CD4-positive, alpha-beta T cell treated with Interleukin-1 beta for 1 hour (primary cell): ENCODE measurements at regions not wholly inside any gene's neighbourhood (a gene's known extent, or its start where the extent isn't known, plus 50 kb on each side); places are given as distances from the start of the nearest gene placed in this dataset.

ENCODE experiments used
- DNase-seq, 2 donors: peaks; one replicate each; pipeline ENCODE4 v3.0.0-alpha.2; 2020 to 2022

GRCh38 chr13:79803989-79804388 is 323.0 kb downstream of the NDFIP2 start:
- DNase-seq: no peak

- DNase-seq: no peak
These were observed 322.3 kb downstream of the NDFIP2 start for GRCh38 chr13:79803296-79803695.

DNA sequence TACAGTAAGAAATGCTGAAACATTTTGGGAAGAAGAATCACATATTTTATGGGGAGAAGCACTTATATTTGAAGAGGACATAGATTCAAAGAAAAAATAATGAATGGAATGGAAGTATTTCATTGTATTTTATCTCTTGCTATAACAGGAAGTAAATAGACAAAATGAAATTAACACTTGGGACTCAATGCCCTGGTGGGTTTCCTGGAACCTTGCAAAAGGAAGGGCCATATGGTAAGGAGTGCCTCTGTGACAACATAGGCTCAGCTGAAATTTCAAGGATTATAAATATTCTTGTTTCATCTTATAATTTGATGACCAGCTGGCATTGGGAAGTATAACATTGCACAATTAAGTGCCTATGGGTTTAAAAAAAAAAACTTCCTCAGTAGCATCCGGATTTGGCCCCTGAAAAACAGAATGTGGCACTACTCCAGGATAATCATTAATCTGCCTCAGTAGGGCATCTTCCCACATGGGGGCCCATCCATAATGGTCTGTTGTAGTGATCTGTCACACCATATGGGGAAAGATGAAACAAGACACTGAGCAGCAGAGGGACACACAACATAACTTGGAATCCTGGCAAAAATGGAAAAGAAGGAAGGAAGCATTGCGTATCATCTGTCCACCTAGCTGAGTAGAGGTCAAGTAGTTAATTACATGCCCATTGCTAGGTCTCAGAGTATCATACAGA is 321.6 kb downstream of the NDFIP2 start:
- DNase-seq: no peak

GRCh38 chr13:79799059-79799867 is 318.3 kb downstream of the NDFIP2 start:
- no peak for DNase-seq

DNA sequence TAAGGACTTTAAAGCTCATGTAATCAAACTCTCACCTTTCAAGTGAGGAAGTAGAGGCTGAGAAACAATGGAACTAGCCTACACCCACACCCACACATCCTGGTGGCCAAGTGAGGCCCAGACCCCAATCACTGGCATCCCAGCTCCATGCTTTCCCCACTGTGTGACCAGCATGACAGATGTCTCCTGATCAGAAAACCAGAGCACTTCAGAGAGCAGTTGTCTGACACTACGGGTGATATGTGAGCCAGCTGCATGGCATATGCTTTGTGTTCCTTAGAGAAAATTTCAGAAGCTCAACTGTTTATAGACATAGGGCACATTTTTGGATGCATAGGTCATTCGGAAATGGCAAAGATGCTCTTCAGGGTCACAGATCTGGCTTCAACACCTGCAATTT is 315.2 kb downstream of the NDFIP2 start:
- no peak for DNase-seq

DNA sequence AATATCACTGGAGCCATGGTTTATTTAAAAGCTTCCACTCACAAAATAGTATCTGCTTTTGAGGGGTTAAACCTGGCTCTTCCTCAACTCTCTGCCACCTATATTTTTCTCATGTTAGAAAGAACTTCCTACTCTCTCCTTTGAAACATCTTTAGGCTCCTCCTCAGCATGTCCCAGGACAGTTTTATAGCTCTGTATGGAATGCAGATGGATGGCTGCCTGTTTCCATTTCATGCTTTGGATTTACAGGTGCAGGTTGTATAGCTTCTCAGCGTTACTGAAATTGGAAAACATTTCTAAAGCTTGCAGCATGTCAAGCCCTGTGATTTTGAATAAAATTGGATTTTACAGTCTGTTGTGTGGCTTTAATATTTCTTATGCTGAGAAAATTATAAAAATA is 314.0 kb downstream of the NDFIP2 start:
- no peak for DNase-seq

- DNase-seq: no peak
These were observed 311.8 kb downstream of the NDFIP2 start for GRCh38 chr13:79792716-79793115.

GRCh38 chr13:79791471-79792042 is 310.6 kb downstream of the NDFIP2 start:
- no peak for DNase-seq

- no peak for DNase-seq
These were observed 305.2 kb downstream of the NDFIP2 start for GRCh38 chr13:79786176-79786575.

DNA sequence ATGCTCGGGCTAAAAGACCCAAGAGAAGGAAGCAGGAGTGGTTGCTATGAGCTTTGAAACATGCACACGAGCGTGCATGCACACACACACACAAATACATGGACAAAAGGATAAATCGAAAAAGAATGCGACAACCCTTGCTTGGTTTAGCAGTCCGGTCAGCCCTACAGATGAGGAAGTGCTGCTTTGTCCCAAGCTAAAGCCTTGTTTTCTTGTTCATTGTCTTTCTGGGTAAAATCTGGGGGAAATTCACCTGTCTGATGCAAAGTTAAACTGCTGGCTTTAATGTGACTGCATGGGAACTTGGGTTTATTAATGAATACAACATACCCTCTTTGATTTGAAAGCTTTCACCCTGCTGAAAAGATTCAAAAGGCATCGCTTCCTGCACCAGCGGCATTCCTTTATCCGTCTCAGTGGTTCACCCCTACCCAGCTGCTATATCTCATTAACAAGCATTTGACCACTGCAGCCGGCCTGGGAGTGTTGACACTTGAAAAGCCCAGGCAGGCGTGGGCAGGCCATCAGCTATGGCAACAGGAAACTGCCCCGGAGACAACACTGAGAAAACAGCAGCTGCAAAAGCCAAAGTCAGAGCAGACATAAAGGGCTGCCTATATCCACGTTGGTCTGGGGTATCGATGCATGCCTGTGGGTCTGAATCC is 301.7 kb downstream of the NDFIP2 start:
- no peak for DNase-seq

GRCh38 chr13:79781829-79782540 is 301.0 kb downstream of the NDFIP2 start:
- DNase-seq: no peak

DNA sequence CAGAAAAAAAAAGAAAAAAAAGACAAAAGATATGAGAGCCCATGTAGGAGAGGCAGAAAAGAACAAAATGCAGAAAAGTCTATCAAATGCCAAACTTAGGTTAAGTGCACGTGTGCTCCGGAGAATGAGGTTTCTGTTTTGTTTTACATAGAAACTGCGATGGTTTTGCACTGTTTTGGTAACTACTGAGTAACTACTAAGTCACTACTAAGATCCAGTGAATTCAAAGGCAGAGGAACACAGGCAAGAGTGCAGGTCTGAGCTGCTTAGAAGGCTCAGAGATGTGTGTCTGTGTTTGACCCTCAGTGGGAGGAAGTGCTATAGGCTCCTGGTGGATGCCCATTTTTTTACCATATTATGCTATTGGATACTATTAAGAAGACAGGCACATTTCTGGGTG is 299.3 kb downstream of the NDFIP2 start:
- DNase-seq: no peak

- DNase-seq: peak in 1 of 2 donors; percentile 10
These were observed 298.8 kb downstream of the NDFIP2 start for GRCh38 chr13:79779761-79780160.

- no peak for DNase-seq
These were observed 297.9 kb downstream of the NDFIP2 start for GRCh38 chr13:79778741-79779460.

DNA sequence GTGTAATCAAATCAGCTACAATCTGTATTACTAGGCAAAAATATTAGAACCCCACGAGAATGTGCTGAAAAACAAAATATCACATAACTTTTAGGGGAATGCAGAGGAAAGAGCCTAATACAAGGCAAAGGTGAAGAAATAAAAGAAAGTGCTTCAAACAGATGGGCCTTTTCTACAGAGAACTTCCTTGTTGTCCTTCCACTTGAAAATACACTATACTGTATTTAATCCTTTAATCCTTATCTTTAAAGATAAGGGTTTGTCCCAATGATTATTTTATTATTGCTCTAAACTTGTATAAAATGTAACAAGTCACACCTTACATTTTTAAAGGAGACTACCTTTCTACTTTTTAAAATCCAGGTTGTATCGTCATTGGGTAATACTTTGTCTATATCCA is 296.5 kb downstream of the NDFIP2 start:
- no peak for DNase-seq

- no peak for DNase-seq
These were observed 295.8 kb downstream of the NDFIP2 start for GRCh38 chr13:79776531-79777295.

DNA sequence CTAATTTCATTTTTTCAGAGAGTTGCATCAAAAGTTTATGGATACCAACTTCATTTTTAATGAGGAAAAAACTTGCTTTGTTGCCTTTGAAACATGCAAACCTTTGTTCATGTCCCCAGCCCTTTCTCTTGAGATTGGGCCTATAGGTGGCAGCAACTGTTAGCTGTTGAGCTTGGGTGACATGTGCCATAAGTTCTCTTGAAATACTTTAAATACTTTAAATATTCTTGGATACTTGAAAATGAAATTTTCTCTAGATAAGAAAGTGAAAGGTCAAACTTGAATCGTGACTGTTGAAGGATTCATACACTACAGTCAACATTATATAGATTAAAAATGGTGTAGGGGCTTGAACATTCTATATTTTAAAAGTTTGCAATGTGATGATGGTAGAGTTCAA is 294.9 kb downstream of the NDFIP2 start:
- DNase-seq: peak in 1 of 2 donors; percentile 3

DNA sequence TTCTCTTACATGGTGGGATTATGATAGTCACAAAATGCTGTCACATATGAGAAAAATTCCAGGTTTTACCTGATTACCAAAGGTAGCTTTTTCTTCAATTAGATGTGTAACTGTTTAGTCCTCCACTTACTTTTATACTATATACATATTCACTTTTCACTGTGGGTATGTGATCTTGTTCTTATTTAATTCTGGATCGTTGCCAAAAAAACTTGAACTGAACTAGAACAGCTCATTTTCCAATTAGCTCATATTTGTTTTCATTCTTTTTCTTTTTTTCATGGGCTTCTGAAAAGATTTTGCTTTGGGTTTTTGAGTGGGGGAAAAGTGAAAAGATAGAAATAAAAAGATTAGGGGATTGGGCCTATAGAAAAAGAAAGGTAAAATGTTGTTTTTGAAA is 291.9 kb downstream of the NDFIP2 start:
- DNase-seq: no peak

DNA sequence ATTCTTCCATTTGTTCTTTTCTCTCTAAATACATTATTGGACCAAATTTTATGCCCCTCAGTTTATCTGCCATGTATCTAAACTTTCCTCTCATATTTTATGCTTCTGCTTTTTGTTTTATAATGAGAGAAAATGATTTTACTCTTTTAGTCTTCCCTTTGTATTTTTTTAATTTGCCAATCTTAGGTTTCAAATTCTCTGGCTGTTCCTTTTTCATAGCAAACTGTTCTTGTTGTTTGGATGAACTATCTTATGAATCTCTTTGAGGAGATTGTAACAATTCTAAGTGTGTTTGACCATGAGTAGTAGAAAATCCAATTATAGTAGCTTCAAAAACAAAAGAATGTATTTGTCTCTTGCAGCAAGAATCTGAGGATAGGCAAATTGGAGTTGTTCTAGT is 290.5 kb downstream of the NDFIP2 start:
- no peak for DNase-seq

DNA sequence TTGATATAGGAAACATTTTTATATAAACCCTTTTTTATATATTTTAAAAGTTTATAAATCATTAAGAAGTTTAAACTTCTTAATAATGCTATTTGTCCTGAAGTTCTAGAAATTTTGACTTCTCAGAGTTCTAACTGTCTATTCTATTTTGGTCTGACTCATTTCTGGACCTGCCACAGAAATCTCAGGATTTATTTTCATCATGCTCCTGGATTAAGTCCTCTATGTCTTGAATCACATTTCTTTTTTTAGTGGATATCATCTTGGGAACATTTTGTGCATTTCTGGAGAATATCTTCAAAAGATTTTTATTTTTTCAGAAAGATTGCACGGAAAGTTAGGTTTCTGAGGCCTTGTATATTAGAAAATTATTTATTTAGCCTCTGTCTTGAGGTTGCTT is 289.1 kb downstream of the NDFIP2 start:
- no peak for DNase-seq

- no peak for DNase-seq
These were observed 286.2 kb downstream of the NDFIP2 start for GRCh38 chr13:79767126-79767525.
